ENCODE measurements at regions not wholly inside any gene's neighbourhood (a gene's known extent, or its start where the extent isn't known, plus 50 kb on each side); places are given as distances from the start of the nearest gene placed in this dataset.
"Not testable (repeated sequence)": the region's sequence is repeated elsewhere in the genome, so short reads cannot be mapped to it uniquely, and the experiment has no call there.

DNA sequence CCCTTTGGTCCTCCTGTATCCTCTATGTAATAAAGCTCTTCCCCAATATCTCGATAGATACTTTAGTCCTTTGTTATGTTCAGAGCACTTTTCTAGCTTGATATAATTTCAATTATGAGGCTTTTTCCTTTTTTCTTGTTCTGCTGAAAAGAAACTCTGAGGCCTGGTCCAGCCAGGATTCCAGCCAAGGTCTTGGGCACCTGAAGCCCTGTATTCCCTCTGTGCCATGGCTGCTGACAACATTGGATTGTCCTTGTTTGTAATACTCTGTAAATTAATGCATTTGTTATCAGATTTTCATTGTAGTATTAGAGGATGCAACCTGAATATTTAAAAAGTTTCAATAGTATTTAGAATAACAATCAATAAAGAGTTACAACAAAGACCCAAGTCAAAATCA, 67.9 kb upstream of the ADAMTS5 start:
- H2BK120ac ChIP-seq (ENCODE audit: insufficient read depth, low read length, poor library complexity): no peak overlapping the region
- H3K23ac ChIP-seq (ENCODE audit: low read length): no peak overlapping the region
- no CpG with 5 or more reads among the region's 1 CpG for WGBS (ENCODE audit: extremely low coverage, insufficient coverage, insufficient read length)
- no peak overlapping the region for H3K18ac ChIP-seq (ENCODE audit: low read length)
- H3K36me3 ChIP-seq (ENCODE audit: control insufficient read depth in 1 of 2, insufficient read depth in 2 of 2, low read length in 2 of 2): no peaks in the 10 kb centered on the region
- H4K91ac ChIP-seq (ENCODE audit: low read depth, low read length): no peak overlapping the region
- no peaks in the 10 kb centered on the region for H3K79me2 ChIP-seq (ENCODE audit: control insufficient read depth, insufficient read depth, low read length, poor library complexity)
- H2AFZ ChIP-seq (ENCODE audit: insufficient read depth, low read length, poor library complexity): no peak overlapping the region
- H3K4me2 ChIP-seq (ENCODE audit: low read length): no peak overlapping the region
- H3K79me1 ChIP-seq (ENCODE audit: low read length): no peaks in the 10 kb centered on the region
- no peak overlapping the region for H3K4me3 ChIP-seq (ENCODE audit: low read depth, low read length)
- no peak overlapping the region for H3K4ac ChIP-seq (ENCODE audit: low read depth, low read length)
- no peaks in the 10 kb centered on the region for H3K9me3 ChIP-seq (ENCODE audit: insufficient read depth, low read depth, low read length)
- no peak overlapping the region for H3K9ac ChIP-seq (ENCODE audit: low read length)
- no peaks in the 10 kb centered on the region for H3K27me3 ChIP-seq (ENCODE audit: insufficient read depth, low read length)
- H3K4me1 ChIP-seq (ENCODE audit: control insufficient read depth in 1 of 2, insufficient read depth in 2 of 2, low read length in 2 of 2): no peaks in the 10 kb centered on the region
- no peak overlapping the region for H2BK12ac ChIP-seq (ENCODE audit: low read length)
- H4K8ac ChIP-seq (ENCODE audit: low read depth, low read length): no peak overlapping the region
- H3K14ac ChIP-seq (ENCODE audit: low read length): no peak overlapping the region
- no peak overlapping the region for H2BK5ac ChIP-seq (ENCODE audit: low read depth, low read length, poor library complexity)
- H3K27ac ChIP-seq (ENCODE audit: low read depth, low read length): no peak overlapping the region
- DNase-seq: no peak
- no peak overlapping the region for H4K12ac ChIP-seq (ENCODE audit: low read depth, low read length)
- H2AK5ac ChIP-seq (ENCODE audit: low read length): no peak overlapping the region

DNA sequence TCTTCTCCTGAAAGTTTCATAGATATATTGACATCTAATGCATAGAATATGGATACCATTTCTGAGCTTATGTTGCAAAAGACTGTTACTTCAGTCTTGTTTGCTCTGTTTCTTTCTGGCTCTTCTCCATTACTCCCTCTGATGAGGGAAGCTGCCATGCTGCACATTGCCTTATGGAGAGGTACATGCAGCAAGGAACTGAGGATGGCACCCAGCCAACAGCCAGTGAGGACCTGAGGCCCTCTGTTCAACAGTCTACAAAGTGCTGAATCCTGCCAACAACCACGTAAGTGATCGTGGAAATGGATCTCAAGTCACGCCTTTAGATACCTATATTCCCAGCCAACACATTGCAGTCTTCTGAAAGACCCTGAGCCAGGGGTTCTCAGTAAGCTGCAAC, 66.6 kb upstream of the ADAMTS5 start:
- Histone ChIP-seq H3K79me1 (ENCODE audit: low read length) (no peaks in the 10 kb centered on the region), H3K4me3 (ENCODE audit: low read depth, low read length) (no peak overlapping the region), H3K4ac (ENCODE audit: low read depth, low read length) (no peak overlapping the region), H2AK5ac (ENCODE audit: low read length) (no peak overlapping the region), H2BK5ac (ENCODE audit: low read depth, low read length, poor library complexity) (no peak overlapping the region), H3K9me3 (ENCODE audit: insufficient read depth, low read depth, low read length) (no peaks in the 10 kb centered on the region), H3K36me3 (ENCODE audit: control insufficient read depth in 1 of 2, insufficient read depth in 2 of 2, low read length in 2 of 2) (no peaks in the 10 kb centered on the region), H3K4me2 (ENCODE audit: low read length) (no peak overlapping the region), H3K4me1 (ENCODE audit: control insufficient read depth in 1 of 2, insufficient read depth in 2 of 2, low read length in 2 of 2) (no peaks in the 10 kb centered on the region), H3K9ac (ENCODE audit: low read length) (no peak overlapping the region), H3K18ac (ENCODE audit: low read length) (no peak overlapping the region), H2AFZ (ENCODE audit: insufficient read depth, low read length, poor library complexity) (no peak overlapping the region), H3K27ac (ENCODE audit: low read depth, low read length) (no peak overlapping the region), H3K27me3 (ENCODE audit: insufficient read depth, low read length) (no peaks in the 10 kb centered on the region), H4K91ac (ENCODE audit: low read depth, low read length) (no peak overlapping the region), H4K8ac (ENCODE audit: low read depth, low read length) (no peak overlapping the region), H4K12ac (ENCODE audit: low read depth, low read length) (no peak overlapping the region), H3K14ac (ENCODE audit: low read length) (no peak overlapping the region), H2BK120ac (ENCODE audit: insufficient read depth, low read length, poor library complexity) (no peak overlapping the region), H3K79me2 (ENCODE audit: control insufficient read depth, insufficient read depth, low read length, poor library complexity) (no peaks in the 10 kb centered on the region), H2BK12ac (ENCODE audit: low read length) (no peak overlapping the region), H3K23ac (ENCODE audit: low read length) (no peak overlapping the region)
- WGBS (ENCODE audit: extremely low coverage, insufficient coverage, insufficient read length): no CpG with 5 or more reads among the region's 3 CpGs
- DNase-seq: no peak

DNA sequence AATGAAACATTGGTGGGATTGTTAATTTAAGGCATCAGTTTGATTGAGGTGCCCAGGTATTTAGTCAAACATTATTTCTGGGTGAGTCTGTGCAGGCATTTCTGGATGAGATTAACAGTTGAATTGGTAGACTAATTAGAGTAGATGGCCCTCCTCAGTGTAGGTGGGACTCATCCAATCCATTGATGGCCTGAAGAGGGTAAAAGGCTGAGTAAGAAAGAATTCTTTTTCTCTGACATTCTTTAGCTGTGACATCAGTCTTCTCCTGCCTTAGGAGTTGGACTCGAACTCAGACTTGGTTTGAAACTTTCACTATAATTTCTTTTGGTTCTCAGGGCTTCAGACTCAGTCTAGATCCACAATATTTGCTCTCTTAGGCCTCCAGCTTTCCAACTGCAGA, 59.6 kb upstream of the ADAMTS5 start:
- Histone ChIP-seq H3K79me1 (ENCODE audit: low read length) (peaks cover 4% of the 10 kb centered on the region), H4K12ac (ENCODE audit: low read depth, low read length) (no peak overlapping the region), H3K79me2 (ENCODE audit: control insufficient read depth, insufficient read depth, low read length, poor library complexity) (no peaks in the 10 kb centered on the region), H3K4ac (ENCODE audit: low read depth, low read length) (no peak overlapping the region), H3K14ac (ENCODE audit: low read length) (no peak overlapping the region), H3K23ac (ENCODE audit: low read length) (no peak overlapping the region), H2AK5ac (ENCODE audit: low read length) (no peak overlapping the region), H2BK5ac (ENCODE audit: low read depth, low read length, poor library complexity) (no peak overlapping the region), H4K91ac (ENCODE audit: low read depth, low read length) (no peak overlapping the region), H3K27ac (ENCODE audit: low read depth, low read length) (no peak overlapping the region), H2BK12ac (ENCODE audit: low read length) (no peak overlapping the region), H3K18ac (ENCODE audit: low read length) (no peak overlapping the region), H3K4me2 (ENCODE audit: low read length) (no peak overlapping the region), H3K36me3 (ENCODE audit: control insufficient read depth in 1 of 2, insufficient read depth in 2 of 2, low read length in 2 of 2) (no peaks in the 10 kb centered on the region), H3K9me3 (ENCODE audit: insufficient read depth, low read depth, low read length) (no peaks in the 10 kb centered on the region), H3K27me3 (ENCODE audit: insufficient read depth, low read length) (no peaks in the 10 kb centered on the region), H4K8ac (ENCODE audit: low read depth, low read length) (no peak overlapping the region), H2AFZ (ENCODE audit: insufficient read depth, low read length, poor library complexity) (no peak overlapping the region), H3K4me1 (ENCODE audit: control insufficient read depth in 1 of 2, insufficient read depth in 2 of 2, low read length in 2 of 2) (peaks cover 0 to 10% of the 10 kb centered on the region in 2 experiments), H3K9ac (ENCODE audit: low read length) (no peak overlapping the region), H3K4me3 (ENCODE audit: low read depth, low read length) (no peak overlapping the region), H2BK120ac (ENCODE audit: insufficient read depth, low read length, poor library complexity) (no peak overlapping the region)
- no CpG with 5 or more reads among the region's 1 CpG for WGBS (ENCODE audit: extremely low coverage, insufficient coverage, insufficient read length)
- peak in 1 of 2 donors; percentile 51 for DNase-seq

DNA sequence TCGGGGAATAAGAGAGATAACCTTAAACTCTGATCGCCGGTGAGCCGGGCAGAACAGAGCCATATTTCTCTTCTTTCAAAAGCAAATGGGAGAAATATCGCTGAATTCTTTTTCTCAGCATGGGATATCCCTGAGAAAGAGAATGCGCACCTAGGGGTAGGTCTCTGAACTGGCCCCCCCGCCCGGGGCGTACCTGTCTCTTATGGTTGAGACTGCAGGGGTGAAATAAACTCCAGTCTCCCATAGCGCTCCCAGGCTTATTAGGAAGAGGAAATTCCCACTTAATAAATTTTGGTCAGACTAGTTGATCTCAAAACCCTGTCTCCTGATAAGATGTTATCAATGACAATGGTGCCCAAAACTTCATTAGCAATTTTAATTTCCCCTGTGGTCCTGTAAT, 58.8 kb upstream of the ADAMTS5 start:
- DNase-seq; H3K4ac ChIP-seq (ENCODE audit: low read depth, low read length); H3K23ac ChIP-seq (ENCODE audit: low read length); H3K27me3 ChIP-seq (ENCODE audit: insufficient read depth, low read length); H2AFZ ChIP-seq (ENCODE audit: insufficient read depth, low read length, poor library complexity); H3K9me3 ChIP-seq (ENCODE audit: insufficient read depth, low read depth, low read length); H3K4me2 ChIP-seq (ENCODE audit: low read length); H3K9ac ChIP-seq (ENCODE audit: low read length); H3K14ac ChIP-seq (ENCODE audit: low read length); H3K18ac ChIP-seq (ENCODE audit: low read length); H3K27ac ChIP-seq (ENCODE audit: low read depth, low read length); H2BK12ac ChIP-seq (ENCODE audit: low read length); H3K79me1 ChIP-seq (ENCODE audit: low read length); H3K79me2 ChIP-seq (ENCODE audit: control insufficient read depth, insufficient read depth, low read length, poor library complexity); H3K36me3 ChIP-seq (ENCODE audit: control insufficient read depth in 1 of 2, insufficient read depth in 2 of 2, low read length in 2 of 2); H2AK5ac ChIP-seq (ENCODE audit: low read length); H4K12ac ChIP-seq (ENCODE audit: low read depth, low read length); H2BK5ac ChIP-seq (ENCODE audit: low read depth, low read length, poor library complexity); H4K8ac ChIP-seq (ENCODE audit: low read depth, low read length); H3K4me3 ChIP-seq (ENCODE audit: low read depth, low read length): not testable (repeated sequence)
- Histone ChIP-seq H4K91ac (ENCODE audit: low read depth, low read length) (peak overlapping the region; percentile 37), H3K4me1 (ENCODE audit: control insufficient read depth in 1 of 2, insufficient read depth in 2 of 2, low read length in 2 of 2) (peaks cover 0 to 10% of the 10 kb centered on the region in 2 experiments), H2BK120ac (ENCODE audit: insufficient read depth, low read length, poor library complexity) (peak overlapping the region; percentile 33)
- no CpG with 5 or more reads among the region's 10 CpGs for WGBS (ENCODE audit: extremely low coverage, insufficient coverage, insufficient read length)
